ENCODE measurements at regions not wholly inside any gene's neighbourhood (a gene's known extent, or its start where the extent isn't known, plus 50 kb on each side); places are given as distances from the start of the nearest gene placed in this dataset.
"Not testable (repeated sequence)": the region's sequence is repeated elsewhere in the genome, so short reads cannot be mapped to it uniquely, and the experiment has no call there.

- DNase-seq, result no peak
Observed at GRCh38 chr5:165360784-165361542, 1855.5 kb downstream of the MAT2B start.

GRCh38 chr5:165370233-165370632 lies 1864.8 kb downstream of the MAT2B start:
- DNase-seq, result no peak

- DNase-seq, result no peak
Observed at GRCh38 chr5:165370794-165371193, 1865.4 kb downstream of the MAT2B start.

- no peak for DNase-seq
Observed at GRCh38 chr5:165375201-165375600, 1869.8 kb downstream of the MAT2B start.

- no peak for DNase-seq
Observed at GRCh38 chr5:165393839-165394238, 1888.4 kb downstream of the MAT2B start.

GRCh38 chr5:165397516-165397915 lies 1892.1 kb downstream of the MAT2B start:
- DNase-seq, result no peak

- DNase-seq, result no peak
Observed at GRCh38 chr5:165400086-165400485, 1894.7 kb downstream of the MAT2B start.

GRCh38 chr5:165404917-165405316 lies 1899.5 kb downstream of the MAT2B start:
- no peak for DNase-seq

GRCh38 chr5:165405340-165405739 lies 1899.9 kb downstream of the MAT2B start:
- DNase-seq, result no peak

- DNase-seq, result no peak
Observed at GRCh38 chr5:165407352-165407751, 1901.9 kb downstream of the MAT2B start.

- peak; percentile 13 for DNase-seq
Observed at GRCh38 chr5:165410476-165410875, 1905.1 kb downstream of the MAT2B start.

- DNase-seq, result not testable (repeated sequence)
Observed at GRCh38 chr5:165411532-165411931, 1906.1 kb downstream of the MAT2B start.

GRCh38 chr5:165420493-165420892 lies 1915.1 kb downstream of the MAT2B start:
- DNase-seq, result no peak

GRCh38 chr5:165423697-165424299 lies 1918.4 kb downstream of the MAT2B start:
- no peak for DNase-seq

- no peak for DNase-seq
Observed at GRCh38 chr5:165425594-165425993, 1920.2 kb downstream of the MAT2B start.

GRCh38 chr5:165448753-165449152 lies 1943.3 kb downstream of the MAT2B start:
- DNase-seq, result peak; percentile 0

- DNase-seq, result peak; percentile 18
Observed at GRCh38 chr5:165457859-165458481, 1952.6 kb downstream of the MAT2B start.

GRCh38 chr5:165459232-165459631 lies 1953.8 kb downstream of the MAT2B start:
- peak; percentile 3 for DNase-seq

GRCh38 chr5:165460911-165461310 lies 1955.5 kb downstream of the MAT2B start:
- no peak for DNase-seq

- DNase-seq, result no peak
Observed at GRCh38 chr5:165477546-165477945, 1972.1 kb downstream of the MAT2B start.

- peak; percentile 7 for DNase-seq
Observed at GRCh38 chr5:165495829-165496380, 1990.5 kb downstream of the MAT2B start.

- DNase-seq, result no peak
Observed at GRCh38 chr5:165497707-165498106, 1992.3 kb downstream of the MAT2B start.

GRCh38 chr5:165502893-165503691 lies 1997.7 kb downstream of the MAT2B start:
- DNase-seq, result no peak
